ENCODE measurements at regions not wholly inside any gene's neighbourhood (a gene's known extent, or its start where the extent isn't known, plus 50 kb on each side); places are given as distances from the start of the nearest gene placed in this dataset.

DNA sequence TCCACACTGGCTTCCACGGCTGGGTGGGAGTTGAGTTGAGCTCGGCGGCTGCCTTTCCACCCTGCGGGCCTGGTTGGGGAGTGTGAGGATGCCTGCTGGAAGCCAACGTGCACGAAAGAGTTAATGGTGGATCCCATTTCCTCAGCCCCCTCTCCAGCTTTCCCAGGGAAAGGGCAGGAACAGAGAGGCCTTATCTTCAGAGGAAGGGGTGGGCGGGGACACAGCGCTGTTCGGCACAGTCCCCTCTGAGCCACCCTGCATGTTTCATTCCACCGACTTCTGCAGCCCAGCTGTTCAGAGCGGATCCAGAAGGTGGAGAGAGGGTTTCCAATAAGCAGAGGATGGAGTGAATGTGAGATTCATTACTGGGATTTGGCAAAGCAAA is 295.3 kb downstream of the SEC14L1 start:
- no peak for FAIRE-seq
- TF ChIP-seq, protein P1, sequence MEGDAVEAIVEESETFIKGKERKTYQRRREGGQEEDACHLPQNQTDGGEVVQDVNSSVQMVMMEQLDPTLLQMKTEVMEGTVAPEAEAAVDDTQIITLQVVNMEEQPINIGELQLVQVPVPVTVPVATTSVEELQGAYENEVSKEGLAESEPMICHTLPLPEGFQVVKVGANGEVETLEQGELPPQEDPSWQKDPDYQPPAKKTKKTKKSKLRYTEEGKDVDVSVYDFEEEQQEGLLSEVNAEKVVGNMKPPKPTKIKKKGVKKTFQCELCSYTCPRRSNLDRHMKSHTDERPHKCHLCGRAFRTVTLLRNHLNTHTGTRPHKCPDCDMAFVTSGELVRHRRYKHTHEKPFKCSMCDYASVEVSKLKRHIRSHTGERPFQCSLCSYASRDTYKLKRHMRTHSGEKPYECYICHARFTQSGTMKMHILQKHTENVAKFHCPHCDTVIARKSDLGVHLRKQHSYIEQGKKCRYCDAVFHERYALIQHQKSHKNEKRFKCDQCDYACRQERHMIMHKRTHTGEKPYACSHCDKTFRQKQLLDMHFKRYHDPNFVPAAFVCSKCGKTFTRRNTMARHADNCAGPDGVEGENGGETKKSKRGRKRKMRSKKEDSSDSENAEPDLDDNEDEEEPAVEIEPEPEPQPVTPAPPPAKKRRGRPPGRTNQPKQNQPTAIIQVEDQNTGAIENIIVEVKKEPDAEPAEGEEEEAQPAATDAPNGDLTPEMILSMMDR (IDR thresholded peaks at IDR 0.05; ENCODE audit: insufficient read depth, low read length, severe bottlenecking) = no peak
- Histone ChIP-seq H3K36me3 (ENCODE audit: control insufficient read depth, insufficient read depth, low read length) (peaks cover 24% of the 10 kb centered on the region), H3K27me3 (ENCODE audit: control insufficient read depth, insufficient read depth, low read length) (no peaks in the 10 kb centered on the region), H3K4me3 (ENCODE audit: low read depth, low read length) (no peak overlapping the region)
- DNase-seq (ENCODE audit: low read depth) = no peak

DNA sequence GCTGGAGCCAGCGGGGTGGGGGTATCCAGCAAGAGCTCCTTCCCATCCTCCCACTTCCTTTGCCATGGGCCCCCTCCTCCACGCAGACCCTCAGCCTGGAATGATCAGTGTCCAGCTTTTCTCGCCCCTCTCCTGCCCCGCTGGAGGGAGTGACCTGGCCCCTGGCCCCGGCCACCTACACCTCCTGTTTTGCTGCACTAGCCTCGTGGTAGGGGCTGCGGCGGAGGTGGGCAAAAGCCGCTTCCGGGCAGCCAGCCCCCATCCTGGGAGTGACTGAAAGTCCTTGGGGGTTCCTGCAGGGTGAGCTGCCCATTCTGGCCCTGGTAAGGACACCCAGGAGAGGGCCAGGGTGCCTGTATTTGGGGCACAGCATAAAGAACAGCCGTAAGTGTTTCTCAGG is 295.7 kb downstream of the SEC14L1 start:
- H3K27me3 ChIP-seq (ENCODE audit: control insufficient read depth, insufficient read depth, low read length) = no peaks in the 10 kb centered on the region
- peaks cover 25% of the 10 kb centered on the region for H3K36me3 ChIP-seq (ENCODE audit: control insufficient read depth, insufficient read depth, low read length)
- no peak overlapping the region for H3K4me3 ChIP-seq (ENCODE audit: low read depth, low read length)
- DNase-seq (ENCODE audit: low read depth) (no peak), FAIRE-seq (no peak)
- TF ChIP-seq, protein P1 (IDR thresholded peaks at IDR 0.05; ENCODE audit: insufficient read depth, low read length, severe bottlenecking) = no peak

DNA sequence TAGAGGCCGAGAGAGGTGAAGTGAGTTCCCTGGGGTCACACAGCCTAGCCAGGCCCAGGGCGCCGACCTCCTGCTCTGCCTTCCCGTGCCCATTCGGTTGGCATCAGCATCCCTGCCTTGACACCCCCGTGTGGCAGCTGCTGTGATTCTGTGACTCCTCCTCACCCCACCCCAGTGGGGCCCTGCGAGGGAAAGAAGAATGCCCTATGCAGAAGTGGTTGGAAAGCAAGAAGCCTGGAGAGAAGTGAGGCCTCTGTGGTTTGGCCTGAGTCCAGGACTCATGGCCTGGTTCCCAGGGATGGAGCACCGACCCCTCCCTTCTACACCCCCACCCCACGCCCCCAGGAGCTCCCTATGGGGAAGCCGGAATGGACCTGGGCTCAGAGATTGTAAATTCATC is 296.2 kb downstream of the SEC14L1 start:
- DNase-seq (ENCODE audit: low read depth) (no peak), FAIRE-seq (no peak)
- H3K27me3 ChIP-seq (ENCODE audit: control insufficient read depth, insufficient read depth, low read length) = no peaks in the 10 kb centered on the region
- H3K36me3 ChIP-seq (ENCODE audit: control insufficient read depth, insufficient read depth, low read length) = peaks cover 25% of the 10 kb centered on the region
- H3K4me3 ChIP-seq (ENCODE audit: low read depth, low read length) = no peak overlapping the region
- TF ChIP-seq, protein P1 (IDR thresholded peaks at IDR 0.05; ENCODE audit: insufficient read depth, low read length, severe bottlenecking) = no peak

DNA sequence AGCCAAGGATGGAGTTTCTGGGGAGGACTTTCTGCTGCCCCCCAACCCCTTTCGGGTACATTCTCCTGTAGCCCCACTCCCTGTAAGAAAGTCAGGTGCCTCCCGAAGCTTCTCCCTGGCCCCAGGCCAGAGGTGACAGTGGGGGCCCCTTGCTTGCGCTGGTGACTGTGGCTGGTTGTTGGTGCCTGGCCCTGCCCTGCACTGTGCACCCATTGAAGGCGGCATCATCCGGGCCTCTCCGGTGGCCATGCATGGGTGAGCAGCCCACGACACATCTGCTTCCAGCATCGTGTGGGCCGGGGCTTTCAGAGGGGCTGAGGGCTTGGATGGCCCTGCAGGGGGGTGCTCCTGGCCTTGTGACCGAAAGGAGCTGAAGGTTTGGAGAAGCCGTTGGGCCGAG is 297.0 kb downstream of the SEC14L1 start:
- Histone ChIP-seq H3K36me3 (ENCODE audit: control insufficient read depth, insufficient read depth, low read length) (peaks cover 23% of the 10 kb centered on the region), H3K4me3 (ENCODE audit: low read depth, low read length) (no peak overlapping the region), H3K27me3 (ENCODE audit: control insufficient read depth, insufficient read depth, low read length) (no peaks in the 10 kb centered on the region)
- TF ChIP-seq, protein P1 (IDR thresholded peaks at IDR 0.05; ENCODE audit: insufficient read depth, low read length, severe bottlenecking) = no peak
- FAIRE-seq (no peak), DNase-seq (ENCODE audit: low read depth) (no peak)

DNA sequence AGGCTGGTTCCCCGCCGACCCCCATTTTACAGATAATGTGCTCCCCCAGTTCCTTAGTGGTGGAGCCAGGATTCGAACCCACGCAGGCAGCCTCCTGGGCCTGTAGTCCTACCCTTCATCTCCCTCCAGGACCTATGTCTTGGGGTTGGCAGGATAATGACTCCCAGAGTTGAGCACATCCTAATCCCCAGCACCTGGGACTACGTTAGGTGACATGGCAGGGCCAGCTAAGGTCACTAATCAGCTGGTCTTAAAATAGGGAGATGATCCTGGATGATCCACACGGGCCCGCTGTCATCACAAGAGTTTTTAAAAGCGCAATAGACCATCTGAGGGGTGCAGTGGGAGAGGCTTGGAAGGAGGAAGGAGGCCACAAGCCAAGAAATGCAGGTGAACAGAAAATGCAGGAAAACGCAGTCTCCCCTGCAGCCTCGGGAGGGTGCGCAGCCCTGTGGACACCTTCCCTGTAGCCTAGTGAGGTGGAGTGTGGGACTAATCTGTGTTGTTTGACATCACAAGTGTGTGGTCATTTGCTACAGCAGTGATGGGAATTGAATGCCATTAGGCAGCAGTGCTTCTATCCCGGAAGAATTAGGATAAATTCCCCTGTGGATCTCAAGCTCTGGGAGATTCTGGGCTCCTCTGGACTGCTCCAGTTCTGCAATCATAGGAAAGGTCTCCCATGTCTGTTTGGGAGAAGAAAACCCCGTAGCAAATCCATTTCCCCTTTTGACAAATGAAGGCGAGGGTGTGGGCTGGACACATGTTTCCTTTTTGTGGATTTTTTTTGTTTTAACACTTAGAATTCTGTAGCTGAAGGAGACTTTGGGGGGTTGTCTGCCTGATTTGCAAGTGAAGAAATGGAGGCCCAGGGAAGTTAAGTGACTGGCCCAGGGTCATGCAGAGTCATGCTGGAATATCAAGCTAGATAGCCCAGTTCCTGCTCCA is 297.7 kb downstream of the SEC14L1 start:
- H3K27me3 ChIP-seq (ENCODE audit: control insufficient read depth, insufficient read depth, low read length) = no peaks in the 10 kb centered on the region
- no peak for DNase-seq (ENCODE audit: low read depth)
- TF ChIP-seq, protein P1 (IDR thresholded peaks at IDR 0.05; ENCODE audit: insufficient read depth, low read length, severe bottlenecking) = no peak
- no peak overlapping the region for H3K4me3 ChIP-seq (ENCODE audit: low read depth, low read length)
- FAIRE-seq = peak; percentile 70
- peaks cover 22% of the 10 kb centered on the region for H3K36me3 ChIP-seq (ENCODE audit: control insufficient read depth, insufficient read depth, low read length)

Measured in bronchial epithelial cell (primary cell).